ENCODE measurements at regions not wholly inside any gene's neighbourhood (a gene's known extent, or its start where the extent isn't known, plus 50 kb on each side); places are given as distances from the start of the nearest gene placed in this dataset.

DNA sequence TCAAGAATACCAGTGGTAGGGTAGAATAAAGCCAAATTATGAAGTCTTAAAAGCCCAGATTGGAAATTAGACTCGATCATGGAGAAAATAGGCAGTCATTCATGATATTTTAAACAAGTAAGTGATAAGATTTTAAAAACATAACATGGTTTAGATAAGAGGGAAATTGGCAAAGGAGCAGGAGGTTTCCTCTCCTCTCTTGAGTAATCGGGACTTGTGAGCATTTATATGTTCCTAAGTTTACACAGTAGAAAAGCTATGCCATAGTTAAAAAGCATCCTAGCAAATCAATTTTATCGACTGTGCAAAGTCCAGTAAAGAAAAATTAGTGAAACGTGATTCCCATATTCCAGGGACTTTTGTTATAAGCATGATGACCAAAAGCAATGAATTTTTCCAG lies 313.2 kb downstream of the AHR start:
- no peak for DNase-seq

GRCh38 chr7:17613338-17614041 lies 315.0 kb downstream of the AHR start:
- DNase-seq = no peak

GRCh38 chr7:17617380-17617779 lies 318.9 kb downstream of the AHR start:
- no peak for DNase-seq

- no peak for DNase-seq
These were observed 319.6 kb downstream of the AHR start for GRCh38 chr7:17617857-17618651.

- no peak for DNase-seq
These were observed 320.2 kb downstream of the AHR start for GRCh38 chr7:17618652-17618974.

GRCh38 chr7:17619196-17619818 lies 320.9 kb downstream of the AHR start:
- no peak for DNase-seq

DNA sequence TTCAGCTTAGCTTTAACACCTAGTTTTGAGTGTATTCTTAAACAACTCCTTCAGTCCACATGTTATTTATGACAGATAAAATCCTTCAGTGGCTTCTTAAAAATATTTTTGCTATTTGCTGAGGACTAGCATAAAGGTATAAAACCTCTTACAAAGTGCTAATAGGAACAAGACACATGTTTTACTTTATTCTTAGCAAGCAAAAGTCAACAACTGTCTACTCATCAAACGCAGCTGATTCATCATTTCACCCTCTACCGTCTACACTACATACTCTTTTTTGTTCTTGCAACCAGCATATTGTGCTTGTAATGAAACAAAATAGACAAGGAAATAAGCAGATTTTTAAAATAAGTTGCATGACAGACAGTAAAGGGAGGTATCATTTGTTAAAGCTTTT lies 319.7 kb downstream of the SNX13 start:
- DNase-seq = no peak

DNA sequence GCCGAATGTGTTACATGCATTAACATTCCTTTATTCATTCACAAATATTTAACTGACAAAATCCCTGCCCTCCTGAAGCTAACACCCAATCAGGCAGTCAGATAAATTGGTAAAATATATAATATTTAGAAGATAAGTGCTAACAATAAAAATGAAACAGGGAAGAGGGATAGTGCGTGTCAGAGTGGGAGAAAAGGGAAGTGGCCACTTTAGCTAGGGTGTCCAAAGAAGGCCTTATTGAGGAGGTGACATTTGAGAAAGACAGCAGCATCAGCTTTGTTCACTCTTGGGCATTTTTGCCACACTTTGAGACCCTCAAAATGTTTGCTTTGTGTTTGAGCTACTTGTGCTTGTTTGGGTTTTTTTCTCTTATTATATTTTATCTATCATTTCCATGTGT lies 317.8 kb downstream of the SNX13 start:
- no peak for DNase-seq

- no peak for DNase-seq
These were observed 316.6 kb downstream of the SNX13 start for GRCh38 chr7:17623546-17624185.

- DNase-seq = no peak
These were observed 315.9 kb downstream of the SNX13 start for GRCh38 chr7:17624379-17624778.

GRCh38 chr7:17625043-17625442 lies 315.3 kb downstream of the SNX13 start:
- DNase-seq = no peak

DNA sequence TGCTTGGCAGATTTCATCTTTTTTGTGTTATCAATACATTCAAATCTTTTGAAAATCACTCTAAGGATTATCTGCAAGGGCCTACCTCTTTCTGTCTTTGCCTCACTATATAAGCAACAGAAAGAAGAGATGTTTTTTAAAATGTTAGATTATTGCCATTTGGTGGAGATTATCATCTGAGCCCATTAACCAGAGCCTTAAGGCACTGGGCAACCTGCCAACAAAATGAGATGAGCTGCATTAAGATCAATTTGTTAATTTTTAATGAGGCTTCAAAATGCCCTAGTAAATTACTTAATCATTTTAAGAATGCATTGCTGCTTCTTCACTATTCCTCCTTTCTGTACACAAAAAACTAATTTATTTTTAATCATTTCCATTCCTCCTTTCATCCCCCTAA lies 314.1 kb downstream of the SNX13 start:
- DNase-seq = no peak

GRCh38 chr7:17631061-17631460 lies 309.2 kb downstream of the SNX13 start:
- no peak for DNase-seq

DNA sequence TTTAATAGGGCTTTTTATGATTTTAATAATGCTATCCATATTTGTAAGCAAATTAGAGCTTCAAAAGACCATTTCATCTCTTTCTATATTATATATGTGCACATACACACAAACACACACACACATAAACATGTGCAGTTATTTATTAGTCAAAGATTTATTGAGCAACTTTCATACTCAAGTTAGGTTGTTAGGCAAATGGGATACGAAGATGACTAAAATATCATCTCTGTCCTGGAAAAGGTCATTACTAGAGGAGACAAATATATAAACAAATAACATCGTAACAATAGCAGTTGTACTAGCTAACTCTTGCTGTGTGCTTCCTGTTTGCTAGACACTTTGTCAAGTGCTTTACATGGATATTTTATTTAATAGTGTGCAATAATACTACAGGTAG lies 307.9 kb downstream of the SNX13 start:
- DNase-seq = no peak

GRCh38 chr7:17633067-17633466 lies 307.2 kb downstream of the SNX13 start:
- no peak for DNase-seq

DNA sequence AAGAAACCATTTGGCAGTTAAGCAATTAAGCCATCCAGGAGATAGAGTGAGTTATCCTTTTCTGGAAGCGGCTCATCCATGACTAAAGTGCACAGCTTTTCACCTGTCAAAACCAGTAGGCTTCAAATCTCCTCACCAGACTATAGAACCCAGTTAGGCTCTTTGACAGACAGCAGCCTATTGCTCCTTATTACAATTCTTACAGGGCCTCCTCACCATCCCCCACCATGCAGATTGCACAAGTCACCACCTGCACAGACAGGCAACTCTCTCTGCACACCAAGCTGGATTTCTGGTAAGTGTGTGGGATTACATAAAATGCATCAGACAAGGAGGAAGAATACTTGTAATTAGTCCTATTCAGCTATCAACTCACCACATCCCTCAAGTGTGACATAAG lies 301.6 kb downstream of the SNX13 start:
- no peak for DNase-seq

GRCh38 chr7:17640730-17641377 lies 299.4 kb downstream of the SNX13 start:
- DNase-seq = no peak

DNA sequence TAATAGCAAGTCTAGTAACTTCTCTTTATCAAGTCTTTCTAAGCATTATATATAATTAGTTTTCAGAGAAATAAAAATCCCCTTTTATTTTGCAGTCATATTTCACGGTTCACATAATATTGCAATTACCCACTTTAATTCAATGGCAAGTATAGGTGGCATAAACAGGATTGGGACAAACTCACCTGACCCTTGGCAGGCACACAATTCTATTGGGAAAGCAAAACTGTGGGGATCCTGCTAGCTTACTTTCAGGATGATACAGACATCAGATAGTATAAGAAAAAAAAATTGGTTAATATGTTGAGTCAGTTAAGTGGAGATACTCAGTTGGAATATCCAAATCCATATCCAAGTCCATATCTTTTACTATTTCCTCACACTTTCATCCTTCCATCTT lies 294.8 kb downstream of the SNX13 start:
- DNase-seq = no peak

DNA sequence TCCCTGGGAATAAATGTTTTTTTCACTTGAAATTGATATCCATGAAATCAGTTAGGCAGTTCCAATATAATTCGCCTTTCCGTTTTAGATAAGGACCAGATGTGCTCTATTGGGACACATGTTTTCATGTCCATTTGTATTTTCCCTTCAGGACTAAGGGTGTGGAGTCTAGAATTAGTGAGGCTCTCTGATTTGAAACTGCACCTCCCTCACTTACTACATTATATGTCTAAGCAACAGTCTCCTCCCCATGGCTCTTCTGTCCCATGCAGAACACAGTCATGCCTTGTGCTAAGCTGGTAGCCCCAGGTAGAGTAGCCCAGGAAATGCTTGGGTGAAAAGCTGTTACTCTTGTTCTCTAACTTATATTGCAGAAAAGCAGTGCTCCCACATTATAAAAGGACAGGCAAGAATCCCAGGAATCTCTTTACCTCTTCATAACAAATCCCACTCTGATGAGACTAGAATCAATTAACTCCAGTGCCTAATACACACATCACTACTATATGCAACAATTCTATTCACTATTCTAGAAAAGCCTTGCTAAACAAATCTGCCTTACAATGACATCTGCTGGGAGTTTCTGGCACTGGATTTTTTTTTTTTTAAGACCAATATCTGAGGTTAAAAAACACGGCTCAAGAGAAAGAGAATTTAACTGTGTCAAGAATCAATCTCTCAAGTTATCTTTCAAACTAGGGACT lies 293.9 kb downstream of the SNX13 start:
- DNase-seq = no peak

- DNase-seq = no peak
These were observed 289.0 kb downstream of the SNX13 start for GRCh38 chr7:17651341-17651740.

DNA sequence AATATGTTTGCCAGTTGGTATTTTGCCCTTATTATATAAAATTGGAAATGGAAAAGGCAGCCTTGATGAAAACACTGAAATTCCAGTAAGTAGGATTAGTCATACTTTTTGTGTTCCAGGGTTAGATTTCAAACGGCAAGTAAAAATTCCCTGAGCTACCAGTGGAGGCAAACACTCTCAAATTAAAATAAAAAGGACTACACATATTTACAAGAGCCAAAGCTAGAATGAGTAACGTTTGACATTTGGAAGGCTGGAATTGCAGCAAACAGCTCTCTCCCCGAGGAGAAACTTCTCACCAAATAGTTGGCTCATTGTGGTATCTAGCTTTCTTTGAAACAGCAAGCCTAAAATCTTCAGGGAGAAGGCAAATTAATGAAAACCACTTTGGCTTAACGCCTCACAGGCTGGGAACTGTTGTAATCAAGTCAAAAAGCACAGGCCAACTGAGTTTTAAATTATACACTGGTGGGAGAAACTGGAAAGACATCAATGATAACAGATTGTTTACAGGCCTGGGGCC lies 288.4 kb downstream of the SNX13 start:
- DNase-seq = no peak

DNA sequence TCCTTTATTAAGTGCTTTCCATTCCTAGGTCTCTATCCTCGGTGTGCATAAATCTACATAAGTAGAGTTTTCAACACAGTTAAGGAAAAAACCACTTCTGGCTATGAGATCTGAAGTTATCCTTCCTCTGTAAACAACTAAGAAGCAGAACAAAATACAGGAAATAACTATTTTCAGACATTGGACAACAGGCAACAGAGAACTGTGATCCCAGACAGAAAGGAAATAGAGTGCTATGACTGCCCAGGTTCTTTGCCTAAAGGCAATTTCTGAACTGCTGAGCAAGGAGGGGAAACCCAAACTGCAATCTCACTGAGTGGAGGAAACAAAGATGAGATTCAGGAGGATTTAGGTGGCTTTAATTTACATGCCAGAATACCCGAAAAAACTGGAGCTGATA lies 285.4 kb downstream of the SNX13 start:
- DNase-seq = no peak

Data from effector CD4-positive, alpha-beta T cell (primary cell).